ENCODE measurements at regions not wholly inside any gene's neighbourhood (a gene's known extent, or its start where the extent isn't known, plus 50 kb on each side); places are given as distances from the start of the nearest gene placed in this dataset.

DNA sequence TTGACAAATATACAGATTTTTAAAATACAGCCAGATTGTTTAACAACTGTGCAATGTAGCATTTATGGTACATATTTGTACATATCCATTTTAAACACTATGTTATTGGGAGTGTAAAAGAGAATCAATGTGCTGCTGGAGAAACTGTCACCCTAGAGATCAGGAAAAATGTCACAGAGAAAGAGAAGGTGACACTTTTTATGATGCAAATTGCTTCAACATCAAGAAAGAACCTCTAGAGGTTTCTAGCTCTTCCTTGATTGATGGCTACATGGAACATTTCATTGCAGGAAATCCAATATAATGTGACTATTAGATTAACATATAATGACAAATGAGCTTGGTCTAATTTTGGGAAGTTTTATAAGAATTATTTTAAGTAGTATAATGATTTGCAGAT is 1491.2 kb upstream of the PCDH20 start:
- Histone ChIP-seq H3K9ac (ENCODE audit: low read length) (no peak overlapping the region), H3K27me3 (ENCODE audit: insufficient read depth, low read length) (no peaks in the 10 kb centered on the region), H4K20me1 (ENCODE audit: insufficient read depth, low read length) (no peaks in the 10 kb centered on the region), H3K4me1 (ENCODE audit: insufficient read depth, low read length) (no peaks in the 10 kb centered on the region), H2AFZ (ENCODE audit: low read depth, low read length) (no peak overlapping the region), H3K79me2 (ENCODE audit: insufficient read depth, low read length) (no peaks in the 10 kb centered on the region), H3K9me3 (ENCODE audit: insufficient read depth, low read depth, low read length) (no peaks in the 10 kb centered on the region), H3K4me3 (ENCODE audit: insufficient read depth, low read depth, low read length) (no peak overlapping the region), H3K27ac (ENCODE audit: low read depth, low read length) (no peak overlapping the region), H3K4me2 (ENCODE audit: low read length) (no peak overlapping the region), H3K36me3 (ENCODE audit: insufficient read depth, low read length) (no peaks in the 10 kb centered on the region)
- DNase-seq (ENCODE audit: low read depth) (no peak), FAIRE-seq (no peak)
- Mint-ChIP-seq H3K27ac (ENCODE audit: unreplicated experiment) (no peak overlapping the region), H3K36me3 (ENCODE audit: low read depth, unreplicated experiment) (no peaks in the 10 kb centered on the region), H3K4me1 (ENCODE audit: low read depth, unreplicated experiment) (no peaks in the 10 kb centered on the region), H3K27me3 (ENCODE audit: low read depth, unreplicated experiment) (no peaks in the 10 kb centered on the region), H3K9me3 (ENCODE audit: unreplicated experiment) (no peaks in the 10 kb centered on the region), H3K4me3 (ENCODE audit: unreplicated experiment) (no peak overlapping the region)
- no peak for TF ChIP-seq EZH2 (IDR thresholded peaks at IDR 0.05; ENCODE audit: insufficient read depth, low read length)
- TF ChIP-seq CTCF (IDR thresholded peaks at IDR 0.05; ENCODE audit: insufficient read depth, low read depth, low read length), result no peak

DNA sequence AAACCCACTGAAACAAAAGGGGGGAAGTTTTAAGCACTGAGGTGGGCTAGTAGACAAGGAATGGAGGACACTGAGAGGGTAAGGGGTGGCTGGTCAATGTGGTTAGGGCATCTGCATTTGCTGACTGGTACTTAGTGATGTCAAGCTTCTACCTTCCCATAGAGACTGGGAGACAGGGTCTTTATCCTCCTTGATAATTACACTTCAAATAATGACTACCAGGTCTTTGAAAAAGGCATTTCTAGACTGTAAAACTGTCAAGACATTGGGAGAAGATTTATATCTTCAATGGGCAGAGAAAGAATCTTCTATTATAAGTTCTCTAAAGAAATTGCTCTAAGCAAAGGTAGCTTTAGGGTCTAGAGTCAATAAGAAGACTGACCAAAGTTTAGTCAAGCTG is 1490.8 kb upstream of the PCDH20 start:
- no peaks in the 10 kb centered on the region for H3K36me3 Mint-ChIP-seq (ENCODE audit: low read depth, unreplicated experiment)
- H4K20me1 ChIP-seq (ENCODE audit: insufficient read depth, low read length), result no peaks in the 10 kb centered on the region
- no peak overlapping the region for H3K4me3 Mint-ChIP-seq (ENCODE audit: unreplicated experiment)
- H3K27me3 Mint-ChIP-seq (ENCODE audit: low read depth, unreplicated experiment), result no peaks in the 10 kb centered on the region
- H3K4me1 ChIP-seq (ENCODE audit: insufficient read depth, low read length), result no peaks in the 10 kb centered on the region
- H3K27me3 ChIP-seq (ENCODE audit: insufficient read depth, low read length), result no peaks in the 10 kb centered on the region
- H3K4me3 ChIP-seq (ENCODE audit: insufficient read depth, low read depth, low read length), result no peak overlapping the region
- no peak overlapping the region for H2AFZ ChIP-seq (ENCODE audit: low read depth, low read length)
- H3K4me2 ChIP-seq (ENCODE audit: low read length), result no peak overlapping the region
- DNase-seq (ENCODE audit: low read depth) (no peak), FAIRE-seq (no peak)
- no peak overlapping the region for H3K9ac ChIP-seq (ENCODE audit: low read length)
- H3K36me3 ChIP-seq (ENCODE audit: insufficient read depth, low read length), result no peaks in the 10 kb centered on the region
- H3K9me3 Mint-ChIP-seq (ENCODE audit: unreplicated experiment), result no peaks in the 10 kb centered on the region
- H3K27ac ChIP-seq (ENCODE audit: low read depth, low read length), result no peak overlapping the region
- H3K27ac Mint-ChIP-seq (ENCODE audit: unreplicated experiment), result no peak overlapping the region
- no peaks in the 10 kb centered on the region for H3K9me3 ChIP-seq (ENCODE audit: insufficient read depth, low read depth, low read length)
- TF ChIP-seq EZH2 (IDR thresholded peaks at IDR 0.05; ENCODE audit: insufficient read depth, low read length), result no peak
- no peak for TF ChIP-seq CTCF (IDR thresholded peaks at IDR 0.05; ENCODE audit: insufficient read depth, low read depth, low read length)
- no peaks in the 10 kb centered on the region for H3K79me2 ChIP-seq (ENCODE audit: insufficient read depth, low read length)
- no peaks in the 10 kb centered on the region for H3K4me1 Mint-ChIP-seq (ENCODE audit: low read depth, unreplicated experiment)

GRCh38 chr13:62887046-62887445 is 1471.4 kb upstream of the PCDH20 start:
- Mint-ChIP-seq H3K27me3 (ENCODE audit: low read depth, unreplicated experiment) (no peaks in the 10 kb centered on the region), H3K36me3 (ENCODE audit: low read depth, unreplicated experiment) (no peaks in the 10 kb centered on the region), H3K27ac (ENCODE audit: unreplicated experiment) (no peak overlapping the region), H3K4me1 (ENCODE audit: low read depth, unreplicated experiment) (no peaks in the 10 kb centered on the region), H3K4me3 (ENCODE audit: unreplicated experiment) (no peak overlapping the region), H3K9me3 (ENCODE audit: unreplicated experiment) (no peaks in the 10 kb centered on the region)
- H3K9ac ChIP-seq (ENCODE audit: low read length), result no peak overlapping the region
- no peaks in the 10 kb centered on the region for H3K79me2 ChIP-seq (ENCODE audit: insufficient read depth, low read length)
- no peaks in the 10 kb centered on the region for H3K9me3 ChIP-seq (ENCODE audit: insufficient read depth, low read depth, low read length)
- no peak overlapping the region for H3K4me2 ChIP-seq (ENCODE audit: low read length)
- no peak overlapping the region for H2AFZ ChIP-seq (ENCODE audit: low read depth, low read length)
- no peak for DNase-seq (ENCODE audit: low read depth)
- no peaks in the 10 kb centered on the region for H3K27me3 ChIP-seq (ENCODE audit: insufficient read depth, low read length)
- H3K4me3 ChIP-seq (ENCODE audit: insufficient read depth, low read depth, low read length), result no peak overlapping the region
- H3K36me3 ChIP-seq (ENCODE audit: insufficient read depth, low read length), result no peaks in the 10 kb centered on the region
- no peak for TF ChIP-seq EZH2 (IDR thresholded peaks at IDR 0.05; ENCODE audit: insufficient read depth, low read length)
- no peak for TF ChIP-seq CTCF (IDR thresholded peaks at IDR 0.05; ENCODE audit: insufficient read depth, low read depth, low read length)
- no peak for FAIRE-seq
- no peak overlapping the region for H3K27ac ChIP-seq (ENCODE audit: low read depth, low read length)
- H3K4me1 ChIP-seq (ENCODE audit: insufficient read depth, low read length), result no peaks in the 10 kb centered on the region
- no peaks in the 10 kb centered on the region for H4K20me1 ChIP-seq (ENCODE audit: insufficient read depth, low read length)

All from astrocyte (in vitro differentiated cells and primary cell).